ENCODE measurements at regions not wholly inside any gene's neighbourhood (a gene's known extent, or its start where the extent isn't known, plus 50 kb on each side); places are given as distances from the start of the nearest gene placed in this dataset.
A peak's percentile ranks its signal among the peaks of the same experiment; 100 is the strongest.

GRCh38 chr1:214989341-214989740, 93.2 kb upstream of the KCNK2 start:
- Histone ChIP-seq H3K9me3 (ENCODE audit: low read depth) (no peaks in the 10 kb centered on the region), H3K36me3 (no peaks in the 10 kb centered on the region), H3K27ac (no peak overlapping the region), H3K27me3 (no peaks in the 10 kb centered on the region), H3K4me1 (ENCODE audit: low read depth) (no peaks in the 10 kb centered on the region), H3K4me3 (no peak overlapping the region)
- peak in 1 of 2 donors; percentile 64 for DNase-seq (ENCODE audit: low read depth in 1 of 2, low spot score in 1 of 2)
- TF ChIP-seq, protein P1, sequence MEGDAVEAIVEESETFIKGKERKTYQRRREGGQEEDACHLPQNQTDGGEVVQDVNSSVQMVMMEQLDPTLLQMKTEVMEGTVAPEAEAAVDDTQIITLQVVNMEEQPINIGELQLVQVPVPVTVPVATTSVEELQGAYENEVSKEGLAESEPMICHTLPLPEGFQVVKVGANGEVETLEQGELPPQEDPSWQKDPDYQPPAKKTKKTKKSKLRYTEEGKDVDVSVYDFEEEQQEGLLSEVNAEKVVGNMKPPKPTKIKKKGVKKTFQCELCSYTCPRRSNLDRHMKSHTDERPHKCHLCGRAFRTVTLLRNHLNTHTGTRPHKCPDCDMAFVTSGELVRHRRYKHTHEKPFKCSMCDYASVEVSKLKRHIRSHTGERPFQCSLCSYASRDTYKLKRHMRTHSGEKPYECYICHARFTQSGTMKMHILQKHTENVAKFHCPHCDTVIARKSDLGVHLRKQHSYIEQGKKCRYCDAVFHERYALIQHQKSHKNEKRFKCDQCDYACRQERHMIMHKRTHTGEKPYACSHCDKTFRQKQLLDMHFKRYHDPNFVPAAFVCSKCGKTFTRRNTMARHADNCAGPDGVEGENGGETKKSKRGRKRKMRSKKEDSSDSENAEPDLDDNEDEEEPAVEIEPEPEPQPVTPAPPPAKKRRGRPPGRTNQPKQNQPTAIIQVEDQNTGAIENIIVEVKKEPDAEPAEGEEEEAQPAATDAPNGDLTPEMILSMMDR (IDR thresholded peaks at IDR 0.05; ENCODE audit: low read depth, low read length): no peak

GRCh38 chr1:214990619-214991018, 91.9 kb upstream of the KCNK2 start:
- Histone ChIP-seq H3K9me3 (ENCODE audit: low read depth) (no peaks in the 10 kb centered on the region), H3K27me3 (no peaks in the 10 kb centered on the region), H3K36me3 (no peaks in the 10 kb centered on the region), H3K27ac (no peak overlapping the region), H3K4me1 (ENCODE audit: low read depth) (no peaks in the 10 kb centered on the region), H3K4me3 (no peak overlapping the region)
- TF ChIP-seq, protein P1 (IDR thresholded peaks at IDR 0.05; ENCODE audit: low read depth, low read length): no peak
- DNase-seq (ENCODE audit: low read depth in 1 of 2, low spot score in 1 of 2): peak in 1 of 2 donors; percentile 83

DNA sequence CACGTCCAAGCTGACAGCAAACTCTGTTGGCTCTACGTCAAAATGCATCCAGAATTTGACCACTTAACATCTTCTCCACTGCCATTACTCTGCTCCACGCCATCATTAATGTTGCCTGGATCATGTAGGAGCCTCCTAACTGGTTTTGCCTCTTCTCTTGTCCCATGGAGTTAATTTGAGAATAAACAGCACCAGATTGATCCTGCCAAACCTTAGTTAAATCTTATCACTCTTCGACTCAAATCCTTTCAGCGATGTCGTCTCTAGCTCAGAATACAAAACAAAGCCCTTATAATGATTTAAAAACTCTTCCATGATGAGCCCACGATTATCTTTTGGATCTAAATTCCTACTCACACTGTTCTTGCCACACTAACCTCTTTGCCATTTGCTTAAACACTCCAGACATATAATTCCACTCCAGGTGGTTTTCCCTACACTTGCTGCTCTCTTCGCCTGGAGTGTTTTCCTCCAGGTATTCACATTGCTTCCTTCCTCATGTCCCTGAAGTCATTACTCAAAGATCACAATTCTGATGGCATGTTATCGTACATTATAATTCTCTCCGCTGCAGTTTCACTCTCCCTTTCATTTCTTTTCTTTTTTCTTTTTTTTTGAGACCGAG, 90.7 kb upstream of the KCNK2 start:
- DNase-seq (ENCODE audit: low read depth in 1 of 2, low spot score in 1 of 2): no peak
- H3K4me1 ChIP-seq (ENCODE audit: low read depth): no peaks in the 10 kb centered on the region
- no peaks in the 10 kb centered on the region for H3K27me3 ChIP-seq
- H3K36me3 ChIP-seq: no peaks in the 10 kb centered on the region
- no peak overlapping the region for H3K4me3 ChIP-seq
- no peak overlapping the region for H3K27ac ChIP-seq
- H3K9me3 ChIP-seq (ENCODE audit: low read depth): no peaks in the 10 kb centered on the region
- TF ChIP-seq, protein P1 (IDR thresholded peaks at IDR 0.05; ENCODE audit: low read depth, low read length): no peak

DNA sequence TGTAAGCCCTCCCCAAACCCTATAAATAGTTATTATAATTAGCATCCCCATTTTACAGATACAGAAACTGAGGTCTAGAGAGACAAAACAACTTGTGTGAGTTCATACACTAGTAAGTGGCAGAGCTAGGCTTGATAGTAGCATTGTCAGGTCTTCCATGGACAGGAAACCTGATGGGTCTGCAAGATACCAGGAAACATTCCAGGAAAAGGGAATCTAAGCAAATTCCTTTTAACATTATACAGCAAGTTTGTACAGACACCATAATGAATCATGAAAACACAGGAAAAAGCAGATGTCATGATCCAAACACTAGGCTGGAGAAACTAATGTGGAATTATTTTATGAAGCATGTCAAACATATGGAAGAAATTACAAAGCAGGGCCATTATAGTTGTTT, 89.1 kb upstream of the KCNK2 start:
- TF ChIP-seq, protein P1 (IDR thresholded peaks at IDR 0.05; ENCODE audit: low read depth, low read length): no peak
- no peak overlapping the region for H3K27ac ChIP-seq
- H3K4me3 ChIP-seq: no peak overlapping the region
- H3K27me3 ChIP-seq: no peaks in the 10 kb centered on the region
- H3K36me3 ChIP-seq: no peaks in the 10 kb centered on the region
- H3K4me1 ChIP-seq (ENCODE audit: low read depth): no peaks in the 10 kb centered on the region
- DNase-seq (ENCODE audit: low read depth in 1 of 2, low spot score in 1 of 2): no peak
- no peaks in the 10 kb centered on the region for H3K9me3 ChIP-seq (ENCODE audit: low read depth)

- H3K9me3 ChIP-seq (ENCODE audit: low read depth): no peaks in the 10 kb centered on the region
- H3K4me3 ChIP-seq: no peak overlapping the region
- H3K27ac ChIP-seq: no peak overlapping the region
- TF ChIP-seq, protein P1 (IDR thresholded peaks at IDR 0.05; ENCODE audit: low read depth, low read length): no peak
- no peaks in the 10 kb centered on the region for H3K36me3 ChIP-seq
- H3K4me1 ChIP-seq (ENCODE audit: low read depth): no peaks in the 10 kb centered on the region
- H3K27me3 ChIP-seq: no peaks in the 10 kb centered on the region
- DNase-seq (ENCODE audit: low read depth in 1 of 2, low spot score in 1 of 2): no peak
Observed at GRCh38 chr1:214997685-214998084, 84.9 kb upstream of the KCNK2 start.

Measured in cardiac muscle cell (in vitro differentiated cells and primary cell).